KMS-11 (cell line): ENCODE measurements at regions not wholly inside any gene's neighbourhood (a gene's known extent, or its start where the extent isn't known, plus 50 kb on each side); places are given as distances from the start of the nearest gene placed in this dataset.
"Not testable (repeated sequence)": the region's sequence is repeated elsewhere in the genome, so short reads cannot be mapped to it uniquely, and the experiment has no call there.

Experiments
- H2AFZ ChIP-seq: fragments of 200-600 bp; sonication (generic); 2 replicates; pipeline ENCODE4 v1.6.1; 2016; ENCODE audit warnings: antibody characterized with exemption, mixed run types, low read depth
- H3K27ac ChIP-seq: fragments of 200-600 bp; sonication (generic); 2 replicates; pipeline ENCODE4 v1.6.1; 2016; ENCODE audit warnings: mild to moderate bottlenecking, mixed run types
- H3K27me3 ChIP-seq: fragments of 200-600 bp; sonication (generic); 2 replicates; pipeline ENCODE4 v1.6.1; 2017; ENCODE audit warnings: mild to moderate bottlenecking, low read depth, mixed run types, moderate library complexity; ENCODE audit not compliant: insufficient read depth
- H3K36me3 ChIP-seq: fragments of 200-600 bp; sonication (generic); 2 replicates; pipeline ENCODE4 v1.6.1; 2017; ENCODE audit warnings: mild to moderate bottlenecking, mixed run types; ENCODE audit not compliant: insufficient read depth
- H3K4me1 ChIP-seq: fragments of 200-600 bp; sonication (generic); 2 replicates; pipeline ENCODE4 v1.6.1; 2016; ENCODE audit warnings: mild to moderate bottlenecking, low read depth, mixed run types; ENCODE audit not compliant: poor library complexity, severe bottlenecking
- H3K4me2 ChIP-seq: fragments of 200-600 bp; sonication (generic); 2 replicates; pipeline ENCODE4 v1.7.0; 2016; ENCODE audit warnings: mild to moderate bottlenecking, mixed run types
- H3K4me3 ChIP-seq: fragments of 200-600 bp; sonication (generic); IDR thresholded peaks from 2 replicates; pipeline ENCODE4 v1.6.1; 2017; ENCODE audit warnings: low read depth, low read length, mixed read lengths; ENCODE audit not compliant: insufficient read depth
- H3K79me2 ChIP-seq: fragments of 200-600 bp; sonication (generic); 2 replicates; pipeline ENCODE4 v1.6.1; 2016; ENCODE audit warnings: low read depth, mixed run types; ENCODE audit not compliant: insufficient read depth
- H3K9ac ChIP-seq: fragments of 200-600 bp; sonication (generic); 2 replicates; pipeline ENCODE4 v1.6.1; 2016; ENCODE audit warnings: mild to moderate bottlenecking, mixed run types
- H4K20me1 ChIP-seq: fragments of 200-600 bp; sonication (generic); 2 replicates; pipeline ENCODE4 v1.6.1; 2016; ENCODE audit warnings: mild to moderate bottlenecking, mixed run types; ENCODE audit not compliant: insufficient read depth
- CTCF ChIP-seq: fragments of 200-600 bp; sonication (generic); conservative IDR thresholded peaks from 2 replicates; pipeline ENCODE4 v1.6.1; 2017; ENCODE audit warnings: low read depth, mild to moderate bottlenecking, antibody characterized with exemption, low read length, moderate library complexity, mixed read lengths

- Histone ChIP-seq H2AFZ (no peak overlapping the region), H3K36me3 (no peaks in the 10 kb centered on the region), H3K27ac (no peak overlapping the region), H3K27me3 (no peaks in the 10 kb centered on the region), H3K4me1 (no peaks in the 10 kb centered on the region), H3K4me2 (no peak overlapping the region), H3K4me3 (no peak overlapping the region), H4K20me1 (no peaks in the 10 kb centered on the region), H3K9ac (no peak overlapping the region), H3K79me2 (no peaks in the 10 kb centered on the region)
- no peak for TF ChIP-seq CTCF
Observed at GRCh38 chr9:32117291-32117690, 267.2 kb upstream of the ACO1 start.

- Histone ChIP-seq H3K36me3 (no peaks in the 10 kb centered on the region), H3K27ac (no peak overlapping the region), H3K27me3 (no peaks in the 10 kb centered on the region), H3K4me1 (no peaks in the 10 kb centered on the region), H3K4me3 (no peak overlapping the region), H3K4me2 (no peak overlapping the region), H2AFZ (no peak overlapping the region), H4K20me1 (no peaks in the 10 kb centered on the region), H3K79me2 (no peaks in the 10 kb centered on the region), H3K9ac (no peak overlapping the region)
- TF ChIP-seq CTCF, result no peak
Observed at GRCh38 chr9:32128546-32128945, 255.9 kb upstream of the ACO1 start.

- H3K27ac ChIP-seq, result not testable (repeated sequence)
Observed at GRCh38 chr9:32130709-32131108, 253.7 kb upstream of the ACO1 start.

GRCh38 chr9:32136700-32137339 lies 247.6 kb upstream of the ACO1 start:
- Histone ChIP-seq H3K4me3 (no peak overlapping the region), H3K79me2 (no peaks in the 10 kb centered on the region), H4K20me1 (no peaks in the 10 kb centered on the region), H3K9ac (no peak overlapping the region), H3K27ac (no peak overlapping the region), H3K27me3 (no peaks in the 10 kb centered on the region), H3K4me1 (no peaks in the 10 kb centered on the region), H3K36me3 (no peaks in the 10 kb centered on the region), H2AFZ (no peak overlapping the region), H3K4me2 (no peak overlapping the region)
- TF ChIP-seq CTCF, result no peak

More at GRCh38 chr9:32130709-32131108, 253.7 kb upstream of the ACO1 start:
- not testable (repeated sequence) for H3K27me3 ChIP-seq, H3K36me3 ChIP-seq, H3K79me2 ChIP-seq, H2AFZ ChIP-seq, H3K4me2 ChIP-seq, H3K4me1 ChIP-seq, H3K4me3 ChIP-seq, H3K9ac ChIP-seq, H4K20me1 ChIP-seq

- Histone ChIP-seq H2AFZ (no peak overlapping the region), H3K4me2 (no peak overlapping the region), H3K27ac (no peak overlapping the region), H3K36me3 (no peaks in the 10 kb centered on the region), H3K27me3 (no peaks in the 10 kb centered on the region), H3K4me1 (no peaks in the 10 kb centered on the region), H3K9ac (no peak overlapping the region), H4K20me1 (no peaks in the 10 kb centered on the region), H3K79me2 (no peaks in the 10 kb centered on the region), H3K4me3 (no peak overlapping the region)
- no peak for TF ChIP-seq CTCF
Observed at GRCh38 chr9:32142074-32142473, 242.4 kb upstream of the ACO1 start.
